ENCODE measurements at regions not wholly inside any gene's neighbourhood (a gene's known extent, or its start where the extent isn't known, plus 50 kb on each side); places are given as distances from the start of the nearest gene placed in this dataset.

- WGBS, 2 experiments: 89% methylated on average over 10 of the region's 10 CpGs
- no peak overlapping the region for H3K4me3 ChIP-seq (ENCODE audit: insufficient read depth, low read depth, low read length)
- H3K27me3 ChIP-seq (ENCODE audit: control insufficient read depth, insufficient read depth, low read length, poor library complexity, severe bottlenecking): no peaks in the 10 kb centered on the region
- no peaks in the 10 kb centered on the region for H3K4me1 ChIP-seq (ENCODE audit: control insufficient read depth, insufficient read depth, low read length)
- H3K36me3 ChIP-seq (ENCODE audit: control insufficient read depth, insufficient read depth, low read length): no peaks in the 10 kb centered on the region
- no peak overlapping the region for H3K27ac ChIP-seq (ENCODE audit: insufficient read depth, low read depth, low read length, poor library complexity, severe bottlenecking)
- H3K9me3 ChIP-seq (ENCODE audit: control insufficient read depth, low read length): no peaks in the 10 kb centered on the region
Measured at GRCh38 chr2:239673641-239674040, 272.8 kb upstream of the HDAC4 start.

- H3K36me3 ChIP-seq (ENCODE audit: control insufficient read depth, insufficient read depth, low read length): no peaks in the 10 kb centered on the region
- 88 to 89% methylated on average over 18 of the region's 18 CpGs for WGBS, 2 experiments
Measured at GRCh38 chr2:239671916-239672849, 271.4 kb upstream of the HDAC4 start.

GRCh38 chr2:239671471-239671870 lies 270.7 kb upstream of the HDAC4 start:
- H3K36me3 ChIP-seq (ENCODE audit: control insufficient read depth, insufficient read depth, low read length): no peaks in the 10 kb centered on the region
- H3K27ac ChIP-seq (ENCODE audit: insufficient read depth, low read depth, low read length, poor library complexity, severe bottlenecking): no peak overlapping the region
- H3K27me3 ChIP-seq (ENCODE audit: control insufficient read depth, insufficient read depth, low read length, poor library complexity, severe bottlenecking): no peaks in the 10 kb centered on the region
- 93 to 95% methylated on average over 7 to 10 of the region's 10 CpGs for WGBS, 2 experiments
- H3K4me3 ChIP-seq (ENCODE audit: insufficient read depth, low read depth, low read length): no peak overlapping the region
- no peaks in the 10 kb centered on the region for H3K9me3 ChIP-seq (ENCODE audit: control insufficient read depth, low read length)
- no peaks in the 10 kb centered on the region for H3K4me1 ChIP-seq (ENCODE audit: control insufficient read depth, insufficient read depth, low read length)

More at GRCh38 chr2:239671916-239672849, 271.4 kb upstream of the HDAC4 start:
- H3K27me3 ChIP-seq (ENCODE audit: control insufficient read depth, insufficient read depth, low read length, poor library complexity, severe bottlenecking): no peaks in the 10 kb centered on the region
- no peak overlapping the region for H3K4me3 ChIP-seq (ENCODE audit: insufficient read depth, low read depth, low read length)
- H3K4me1 ChIP-seq (ENCODE audit: control insufficient read depth, insufficient read depth, low read length): no peaks in the 10 kb centered on the region
- no peaks in the 10 kb centered on the region for H3K9me3 ChIP-seq (ENCODE audit: control insufficient read depth, low read length)
- H3K27ac ChIP-seq (ENCODE audit: insufficient read depth, low read depth, low read length, poor library complexity, severe bottlenecking): no peak overlapping the region

GRCh38 chr2:239670463-239671120 lies 269.8 kb upstream of the HDAC4 start:
- Histone ChIP-seq H3K4me3 (ENCODE audit: insufficient read depth, low read depth, low read length) (no peak overlapping the region), H3K4me1 (ENCODE audit: control insufficient read depth, insufficient read depth, low read length) (no peaks in the 10 kb centered on the region)
- WGBS, 2 experiments: 91 to 92% methylated on average over 7 of the region's 7 CpGs

GRCh38 chr2:239669899-239670460 lies 269.2 kb upstream of the HDAC4 start:
- Histone ChIP-seq H3K27ac (ENCODE audit: insufficient read depth, low read depth, low read length, poor library complexity, severe bottlenecking) (no peak overlapping the region), H3K4me3 (ENCODE audit: insufficient read depth, low read depth, low read length) (no peak overlapping the region), H3K9me3 (ENCODE audit: control insufficient read depth, low read length) (no peaks in the 10 kb centered on the region), H3K4me1 (ENCODE audit: control insufficient read depth, insufficient read depth, low read length) (no peaks in the 10 kb centered on the region), H3K27me3 (ENCODE audit: control insufficient read depth, insufficient read depth, low read length, poor library complexity, severe bottlenecking) (no peaks in the 10 kb centered on the region), H3K36me3 (ENCODE audit: control insufficient read depth, insufficient read depth, low read length) (no peaks in the 10 kb centered on the region)
- 94 to 95% methylated on average over 17 of the region's 17 CpGs for WGBS, 2 experiments

More at GRCh38 chr2:239670463-239671120, 269.8 kb upstream of the HDAC4 start:
- no peak overlapping the region for H3K27ac ChIP-seq (ENCODE audit: insufficient read depth, low read depth, low read length, poor library complexity, severe bottlenecking)
- no peaks in the 10 kb centered on the region for H3K9me3 ChIP-seq (ENCODE audit: control insufficient read depth, low read length)
- no peaks in the 10 kb centered on the region for H3K27me3 ChIP-seq (ENCODE audit: control insufficient read depth, insufficient read depth, low read length, poor library complexity, severe bottlenecking)
- no peaks in the 10 kb centered on the region for H3K36me3 ChIP-seq (ENCODE audit: control insufficient read depth, insufficient read depth, low read length)

GRCh38 chr2:239669181-239669898 lies 268.5 kb upstream of the HDAC4 start:
- Histone ChIP-seq H3K27me3 (ENCODE audit: control insufficient read depth, insufficient read depth, low read length, poor library complexity, severe bottlenecking) (no peaks in the 10 kb centered on the region), H3K36me3 (ENCODE audit: control insufficient read depth, insufficient read depth, low read length) (no peaks in the 10 kb centered on the region), H3K27ac (ENCODE audit: insufficient read depth, low read depth, low read length, poor library complexity, severe bottlenecking) (no peak overlapping the region), H3K4me1 (ENCODE audit: control insufficient read depth, insufficient read depth, low read length) (no peaks in the 10 kb centered on the region), H3K4me3 (ENCODE audit: insufficient read depth, low read depth, low read length) (no peak overlapping the region), H3K9me3 (ENCODE audit: control insufficient read depth, low read length) (no peaks in the 10 kb centered on the region)
- 87 to 91% methylated on average over 9 of the region's 9 CpGs for WGBS, 2 experiments

- no peaks in the 10 kb centered on the region for H3K9me3 ChIP-seq (ENCODE audit: control insufficient read depth, low read length)
- 89 to 100% methylated on average over 3 of the region's 3 CpGs for WGBS, 2 experiments
- H3K36me3 ChIP-seq (ENCODE audit: control insufficient read depth, insufficient read depth, low read length): no peaks in the 10 kb centered on the region
- H3K27ac ChIP-seq (ENCODE audit: insufficient read depth, low read depth, low read length, poor library complexity, severe bottlenecking): no peak overlapping the region
- no peaks in the 10 kb centered on the region for H3K27me3 ChIP-seq (ENCODE audit: control insufficient read depth, insufficient read depth, low read length, poor library complexity, severe bottlenecking)
- no peak overlapping the region for H3K4me3 ChIP-seq (ENCODE audit: insufficient read depth, low read depth, low read length)
- no peaks in the 10 kb centered on the region for H3K4me1 ChIP-seq (ENCODE audit: control insufficient read depth, insufficient read depth, low read length)
Measured at GRCh38 chr2:239668651-239669050, 267.8 kb upstream of the HDAC4 start.

- no peaks in the 10 kb centered on the region for H3K36me3 ChIP-seq (ENCODE audit: control insufficient read depth, insufficient read depth, low read length)
- no peak overlapping the region for H3K4me3 ChIP-seq (ENCODE audit: insufficient read depth, low read depth, low read length)
- WGBS, 2 experiments: 87 to 88% methylated on average over 8 of the region's 8 CpGs
- no peaks in the 10 kb centered on the region for H3K9me3 ChIP-seq (ENCODE audit: control insufficient read depth, low read length)
- no peaks in the 10 kb centered on the region for H3K4me1 ChIP-seq (ENCODE audit: control insufficient read depth, insufficient read depth, low read length)
- H3K27ac ChIP-seq (ENCODE audit: insufficient read depth, low read depth, low read length, poor library complexity, severe bottlenecking): no peak overlapping the region
- no peaks in the 10 kb centered on the region for H3K27me3 ChIP-seq (ENCODE audit: control insufficient read depth, insufficient read depth, low read length, poor library complexity, severe bottlenecking)
Measured at GRCh38 chr2:239668042-239668441, 267.2 kb upstream of the HDAC4 start.

GRCh38 chr2:239667431-239667985 lies 266.7 kb upstream of the HDAC4 start:
- Histone ChIP-seq H3K36me3 (ENCODE audit: control insufficient read depth, insufficient read depth, low read length) (no peaks in the 10 kb centered on the region), H3K27ac (ENCODE audit: insufficient read depth, low read depth, low read length, poor library complexity, severe bottlenecking) (no peak overlapping the region), H3K4me3 (ENCODE audit: insufficient read depth, low read depth, low read length) (no peak overlapping the region), H3K27me3 (ENCODE audit: control insufficient read depth, insufficient read depth, low read length, poor library complexity, severe bottlenecking) (no peaks in the 10 kb centered on the region), H3K9me3 (ENCODE audit: control insufficient read depth, low read length) (no peaks in the 10 kb centered on the region), H3K4me1 (ENCODE audit: control insufficient read depth, insufficient read depth, low read length) (no peaks in the 10 kb centered on the region)
- 95% methylated on average over 10 of the region's 10 CpGs for WGBS, 2 experiments
